HG03196 (cell line): ENCODE measurements at regions not wholly inside any gene's neighbourhood (a gene's known extent, or its start where the extent isn't known, plus 50 kb on each side); places are given as distances from the start of the nearest gene placed in this dataset.
"Not testable (repeated sequence)": the region's sequence is repeated elsewhere in the genome, so short reads cannot be mapped to it uniquely, and the experiment has no call there.

Experiments used
- ATAC-seq: cut with Tn5 transposase; IDR thresholded peaks from one replicate; pipeline ENCODE4 v1.9.1; 2021; ENCODE audit not compliant: unreplicated experiment

- no peak for ATAC-seq
Observed at GRCh38 chr17:71636644-71637043, 484.2 kb upstream of the SOX9 start.

- ATAC-seq, result no peak
Observed at GRCh38 chr17:71638668-71639067, 482.2 kb upstream of the SOX9 start.

GRCh38 chr17:71639865-71640264, 481.0 kb upstream of the SOX9 start:
- ATAC-seq, result no peak

- not testable (repeated sequence) for ATAC-seq
Observed at GRCh38 chr17:71646890-71647289, 473.9 kb upstream of the SOX9 start.

GRCh38 chr17:71648342-71648741, 472.5 kb upstream of the SOX9 start:
- ATAC-seq, result not testable (repeated sequence)

DNA sequence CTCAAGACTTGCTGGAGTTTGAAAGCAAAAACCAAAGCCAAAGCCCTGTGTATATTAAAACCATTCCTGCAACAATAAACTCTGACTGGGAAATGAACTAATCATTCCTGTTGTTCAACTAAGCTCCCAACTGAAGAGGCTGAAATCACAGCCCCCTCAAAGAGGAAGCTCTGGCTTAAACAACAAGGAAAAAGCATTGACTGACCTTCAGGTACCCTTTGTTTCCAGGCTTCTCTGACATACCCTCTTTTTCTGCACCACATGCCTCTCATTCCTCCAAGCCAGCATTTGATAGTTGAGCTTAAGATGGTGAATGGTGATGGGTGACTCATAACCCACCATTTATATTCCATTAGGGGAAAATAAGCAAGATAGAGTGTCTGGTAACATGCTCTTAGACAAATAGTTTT, 470.9 kb upstream of the SOX9 start:
- ATAC-seq, result no peak

GRCh38 chr17:71655542-71655941, 465.3 kb upstream of the SOX9 start:
- no peak for ATAC-seq

DNA sequence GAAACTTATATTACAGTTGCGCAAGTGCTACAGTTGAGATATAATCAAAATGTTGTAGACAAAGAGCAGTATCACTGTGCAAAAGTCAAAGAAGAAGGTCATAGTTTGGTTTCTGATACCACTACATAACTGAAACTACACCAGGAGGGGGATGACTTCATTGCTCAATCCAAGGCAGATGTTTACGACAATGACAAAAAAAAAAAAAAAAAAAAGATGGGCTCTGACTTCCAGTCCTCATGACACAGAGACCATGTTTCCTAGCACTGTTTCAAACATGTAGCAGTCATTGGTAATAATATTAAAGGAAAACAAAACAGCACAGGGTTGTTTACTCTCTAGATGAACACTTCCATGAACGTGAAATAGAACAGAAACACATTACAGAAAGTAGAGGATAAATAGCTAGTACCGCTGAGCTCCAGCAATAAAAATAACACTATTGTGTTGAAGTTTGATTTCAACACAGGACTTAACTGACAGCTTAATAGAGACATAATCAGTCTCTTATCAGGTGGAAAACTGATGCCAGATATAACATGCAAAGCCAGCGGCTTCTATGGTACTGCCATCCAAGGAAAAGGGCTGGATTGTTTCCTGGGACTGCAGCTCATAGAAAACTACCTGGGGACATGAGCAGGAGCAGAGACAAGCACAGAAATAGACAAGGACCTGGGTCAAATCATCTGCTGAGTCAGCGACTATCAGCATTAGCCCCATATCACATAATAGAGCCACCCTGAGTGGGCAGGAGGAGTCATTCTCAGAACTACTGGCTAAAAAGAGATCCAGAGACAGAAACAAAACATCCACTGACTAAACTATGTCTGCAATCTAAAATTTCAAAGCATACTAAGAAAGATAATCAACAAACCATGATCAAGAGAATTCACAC, 463.6 kb upstream of the SOX9 start:
- no peak for ATAC-seq

- ATAC-seq, result no peak
Observed at GRCh38 chr17:71658996-71659395, 461.8 kb upstream of the SOX9 start.

- no peak for ATAC-seq
Observed at GRCh38 chr17:71664861-71665260, 456.0 kb upstream of the SOX9 start.

DNA sequence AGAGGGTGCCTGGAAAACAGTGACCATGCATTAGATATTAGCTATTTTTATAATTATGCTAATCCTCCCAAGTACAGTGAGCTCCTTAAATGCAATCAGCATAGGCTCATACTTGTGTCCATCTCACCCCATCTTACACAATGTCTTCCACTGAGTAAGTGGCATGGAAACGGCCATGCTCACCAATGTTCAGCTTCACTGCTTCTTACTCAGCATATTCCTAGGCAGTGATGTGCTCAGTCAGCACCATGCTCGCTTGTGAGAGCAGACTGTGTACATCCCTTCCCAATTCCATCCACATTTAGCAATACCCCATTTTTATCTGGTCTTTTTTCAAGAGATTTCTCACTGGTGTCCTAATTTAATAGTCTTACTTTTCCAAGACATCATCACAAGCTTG, 454.8 kb upstream of the SOX9 start:
- ATAC-seq, result no peak

DNA sequence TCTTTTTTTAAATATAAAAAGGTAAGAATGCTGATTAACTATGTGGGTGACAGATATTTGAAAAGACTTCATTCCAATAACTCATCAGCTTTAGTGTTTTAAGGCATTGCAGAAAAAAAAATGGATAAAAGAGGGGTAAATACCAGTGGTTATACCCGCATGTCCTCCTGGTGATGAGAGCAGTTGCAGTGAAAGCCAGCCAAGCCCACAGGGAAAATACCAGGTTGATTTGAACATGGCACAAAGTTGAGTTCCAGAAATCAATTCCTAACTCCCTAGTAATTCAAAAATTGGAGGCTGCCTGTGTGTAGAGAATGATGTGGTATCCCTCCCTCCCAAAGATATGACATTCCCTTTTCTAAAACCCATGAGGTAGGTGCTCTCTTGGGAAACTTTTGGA, 453.2 kb upstream of the SOX9 start:
- no peak for ATAC-seq

- ATAC-seq, result no peak
Observed at GRCh38 chr17:71668807-71669206, 452.0 kb upstream of the SOX9 start.

DNA sequence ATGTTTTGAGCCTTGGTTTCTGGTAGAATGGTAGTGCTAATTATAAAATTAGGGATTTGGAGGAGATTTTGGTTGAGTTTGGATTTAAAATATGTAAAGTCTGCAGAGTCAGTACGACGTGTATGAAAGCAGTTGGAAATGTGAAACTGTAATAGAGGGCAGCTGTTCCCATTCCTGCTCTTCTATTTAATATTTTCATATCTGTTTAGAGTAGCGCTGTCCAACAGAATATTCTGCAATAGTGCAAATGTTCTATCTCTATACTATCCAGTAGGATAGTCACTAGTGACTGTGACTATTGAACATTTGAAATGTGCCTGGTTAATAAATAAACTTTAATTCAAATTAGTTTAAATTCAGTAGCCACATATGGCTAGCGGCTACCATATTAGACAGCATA, 443.4 kb upstream of the SOX9 start:
- no peak for ATAC-seq

GRCh38 chr17:71679832-71680231, 441.0 kb upstream of the SOX9 start:
- no peak for ATAC-seq

- ATAC-seq, result no peak
Observed at GRCh38 chr17:71681427-71682173, 439.2 kb upstream of the SOX9 start.

DNA sequence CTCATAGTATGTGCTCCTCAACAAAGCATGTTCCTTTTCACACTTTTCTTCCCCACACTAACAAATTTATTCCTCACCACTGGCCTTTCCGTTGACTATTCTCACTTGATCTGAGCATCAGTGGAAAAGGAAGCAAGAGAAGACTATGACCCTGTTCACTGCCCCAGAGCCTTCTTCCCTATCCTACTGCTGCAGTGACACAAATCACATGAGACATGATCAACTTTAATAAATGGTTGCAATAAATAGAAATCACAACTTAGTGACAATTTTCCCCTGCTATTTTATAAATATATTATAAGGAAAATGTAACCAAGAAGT, 438.7 kb upstream of the SOX9 start:
- no peak for ATAC-seq

- ATAC-seq, result no peak
Observed at GRCh38 chr17:71689782-71690181, 431.0 kb upstream of the SOX9 start.

DNA sequence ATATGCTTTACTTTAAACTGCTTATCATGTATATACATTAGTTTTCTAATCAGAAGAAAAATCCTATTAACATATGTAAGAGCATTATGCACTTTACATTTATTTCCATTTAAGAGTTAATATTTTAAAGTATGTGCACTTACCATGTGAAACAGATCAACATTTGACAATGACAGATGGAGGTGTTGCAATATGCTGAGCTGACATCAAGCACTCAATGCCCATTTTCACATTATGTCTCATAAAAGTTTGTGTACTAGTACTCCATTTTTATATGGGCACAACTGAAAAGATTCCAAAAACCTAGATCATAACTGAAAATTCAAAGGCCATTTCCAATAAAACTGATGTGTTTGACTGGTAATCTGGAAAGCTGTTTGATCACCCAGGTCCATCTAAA, 420.9 kb upstream of the SOX9 start:
- ATAC-seq, result no peak

DNA sequence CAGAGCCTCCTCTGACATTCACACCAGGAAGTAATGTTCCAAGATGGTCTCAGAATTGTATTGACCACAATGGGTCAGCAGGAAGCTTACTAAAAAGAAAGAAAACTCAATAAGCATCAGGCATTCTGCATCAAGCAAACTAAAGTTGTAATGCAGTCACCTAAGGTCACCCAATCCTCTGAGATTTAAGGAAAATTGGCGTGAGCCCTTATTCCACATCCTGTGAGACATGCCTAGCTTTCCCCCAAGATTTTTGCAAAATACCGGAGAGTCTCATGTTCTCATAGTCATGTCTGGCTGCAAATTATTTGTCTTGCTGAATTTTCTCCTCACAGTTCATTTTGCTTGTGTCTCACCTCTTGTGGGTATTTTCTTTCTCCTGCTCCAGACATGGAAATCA, 417.1 kb upstream of the SOX9 start:
- ATAC-seq, result no peak

- no peak for ATAC-seq
Observed at GRCh38 chr17:71709271-71709890, 411.4 kb upstream of the SOX9 start.

- ATAC-seq, result no peak
Observed at GRCh38 chr17:71709946-71710345, 410.9 kb upstream of the SOX9 start.
